ENCODE measurements at regions not wholly inside any gene's neighbourhood (a gene's known extent, or its start where the extent isn't known, plus 50 kb on each side); places are given as distances from the start of the nearest gene placed in this dataset.
"Not testable (repeated sequence)": the region's sequence is repeated elsewhere in the genome, so short reads cannot be mapped to it uniquely, and the experiment has no call there.

DNA sequence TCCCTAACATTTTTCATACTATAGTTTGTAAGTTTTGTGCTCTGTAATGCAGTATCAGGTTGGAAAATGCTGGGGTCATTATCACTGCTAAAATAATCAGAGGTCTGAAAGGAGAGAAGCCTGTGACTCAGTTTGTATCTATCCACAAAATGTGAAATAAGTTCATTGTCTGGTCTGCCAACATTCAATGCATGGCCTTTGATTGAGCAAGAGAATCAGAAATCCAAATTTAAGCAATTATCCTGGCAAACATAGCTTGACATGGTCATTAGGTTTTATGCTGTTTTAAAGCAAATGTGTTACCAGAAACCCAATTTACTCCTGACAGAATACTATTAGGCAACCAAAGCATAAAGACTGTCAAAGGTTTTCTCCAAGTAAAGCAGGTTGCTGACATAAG lies 709.7 kb upstream of the SEMA3D start:
- no peak for DNase-seq (ENCODE audit: low read depth)
- H3K4me3 ChIP-seq (ENCODE audit: low read depth, low read length), result no peak overlapping the region
- TF ChIP-seq, protein P1, sequence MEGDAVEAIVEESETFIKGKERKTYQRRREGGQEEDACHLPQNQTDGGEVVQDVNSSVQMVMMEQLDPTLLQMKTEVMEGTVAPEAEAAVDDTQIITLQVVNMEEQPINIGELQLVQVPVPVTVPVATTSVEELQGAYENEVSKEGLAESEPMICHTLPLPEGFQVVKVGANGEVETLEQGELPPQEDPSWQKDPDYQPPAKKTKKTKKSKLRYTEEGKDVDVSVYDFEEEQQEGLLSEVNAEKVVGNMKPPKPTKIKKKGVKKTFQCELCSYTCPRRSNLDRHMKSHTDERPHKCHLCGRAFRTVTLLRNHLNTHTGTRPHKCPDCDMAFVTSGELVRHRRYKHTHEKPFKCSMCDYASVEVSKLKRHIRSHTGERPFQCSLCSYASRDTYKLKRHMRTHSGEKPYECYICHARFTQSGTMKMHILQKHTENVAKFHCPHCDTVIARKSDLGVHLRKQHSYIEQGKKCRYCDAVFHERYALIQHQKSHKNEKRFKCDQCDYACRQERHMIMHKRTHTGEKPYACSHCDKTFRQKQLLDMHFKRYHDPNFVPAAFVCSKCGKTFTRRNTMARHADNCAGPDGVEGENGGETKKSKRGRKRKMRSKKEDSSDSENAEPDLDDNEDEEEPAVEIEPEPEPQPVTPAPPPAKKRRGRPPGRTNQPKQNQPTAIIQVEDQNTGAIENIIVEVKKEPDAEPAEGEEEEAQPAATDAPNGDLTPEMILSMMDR (IDR thresholded peaks at IDR 0.05; ENCODE audit: insufficient read depth, low read depth, low read length), result no peak

DNA sequence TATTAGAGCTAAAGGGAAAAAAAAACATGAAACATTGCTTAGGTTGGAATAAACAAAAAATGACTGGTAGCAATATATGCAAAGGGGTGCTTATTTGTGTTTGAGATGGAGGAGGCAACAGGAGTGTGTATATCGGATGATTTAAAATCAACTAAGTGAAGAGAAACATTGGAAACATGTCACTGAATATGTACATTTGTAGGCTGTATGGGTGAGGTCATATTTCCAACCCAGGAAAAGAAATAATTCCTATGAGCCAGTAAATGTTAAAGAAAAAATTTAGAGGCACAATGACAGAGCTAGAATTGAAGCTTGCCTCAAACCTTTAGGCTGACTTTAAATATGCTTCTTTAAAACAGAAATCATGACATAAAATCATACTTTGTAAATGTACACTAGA lies 709.0 kb upstream of the SEMA3D start:
- no peak for DNase-seq (ENCODE audit: low read depth)
- TF ChIP-seq, protein P1 (IDR thresholded peaks at IDR 0.05; ENCODE audit: insufficient read depth, low read depth, low read length), result no peak
- no peak overlapping the region for H3K4me3 ChIP-seq (ENCODE audit: low read depth, low read length)

DNA sequence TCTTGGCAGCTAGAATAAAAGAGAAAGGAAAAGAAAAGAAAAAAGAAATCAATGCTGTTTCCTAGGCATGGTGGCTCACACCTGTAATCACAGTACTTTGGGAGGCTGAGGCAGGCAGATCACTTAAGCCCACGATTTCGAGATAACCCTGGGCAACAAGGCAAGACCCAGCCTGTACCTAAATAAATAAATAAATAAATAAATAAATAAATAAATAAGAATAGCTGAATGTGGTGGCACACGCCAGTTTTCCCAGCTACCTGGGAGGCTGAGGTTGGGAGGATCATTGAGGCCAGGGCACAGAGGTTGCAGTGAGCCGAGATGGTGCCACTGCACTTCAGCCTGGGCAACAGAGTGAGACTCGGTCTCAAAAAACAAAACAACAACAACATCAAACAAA lies 705.0 kb upstream of the SEMA3D start:
- H3K4me3 ChIP-seq (ENCODE audit: low read depth, low read length); DNase-seq (ENCODE audit: low read depth): not testable (repeated sequence)

DNA sequence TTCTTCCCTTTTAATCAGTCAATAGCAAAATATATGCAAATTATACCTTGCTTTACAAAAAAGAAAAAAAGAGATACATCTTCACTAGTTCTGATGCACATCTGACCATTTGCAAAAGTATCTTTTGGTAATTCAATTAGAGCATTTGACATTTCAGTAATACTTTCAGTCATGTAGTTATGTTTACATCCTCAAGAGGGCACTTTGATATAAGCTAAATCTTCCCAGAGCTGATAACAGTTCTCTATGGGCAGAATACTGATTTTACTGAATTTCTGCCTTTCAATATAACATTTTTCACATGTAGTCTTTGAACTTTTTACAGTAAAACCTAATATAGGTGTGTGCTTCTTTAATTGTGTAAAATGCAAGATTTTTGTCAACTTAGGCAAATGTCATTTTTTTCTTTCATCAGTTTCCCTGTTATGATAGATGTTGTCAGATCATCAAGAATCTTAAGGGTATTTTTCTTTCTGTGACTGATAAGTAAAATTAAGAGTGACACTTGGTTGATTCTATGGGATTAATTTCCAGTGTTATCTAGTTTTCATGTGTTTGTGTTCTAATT lies 703.5 kb upstream of the SEMA3D start:
- peak; percentile 10 for DNase-seq (ENCODE audit: low read depth)
- TF ChIP-seq, protein P1 (IDR thresholded peaks at IDR 0.05; ENCODE audit: insufficient read depth, low read depth, low read length), result peak; percentile 42

DNA sequence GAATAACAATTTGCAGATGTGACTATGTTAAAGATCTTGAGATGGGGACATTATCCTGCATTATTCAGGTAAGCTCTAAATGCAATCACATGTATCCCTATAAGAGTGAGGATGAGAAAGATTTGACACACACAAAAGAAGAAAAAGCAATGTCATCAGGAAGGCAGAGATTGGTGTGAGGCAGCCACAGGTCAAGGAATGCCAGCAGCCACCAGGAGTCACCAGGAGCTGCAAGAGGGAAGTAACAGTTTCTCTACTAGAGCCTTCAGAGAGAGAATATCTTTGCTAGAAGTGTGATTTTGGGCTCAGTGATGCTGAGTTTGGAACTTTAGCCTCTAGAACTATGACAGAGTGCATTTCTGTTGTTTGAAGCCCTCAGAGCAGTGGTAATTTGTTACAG lies 700.3 kb upstream of the SEMA3D start:
- TF ChIP-seq, protein P1 (IDR thresholded peaks at IDR 0.05; ENCODE audit: insufficient read depth, low read depth, low read length), result no peak

More for the DNA sequence above, 703.5 kb upstream of the SEMA3D start:
- H3K4me3 ChIP-seq (ENCODE audit: low read depth, low read length), result no peak overlapping the region

DNA sequence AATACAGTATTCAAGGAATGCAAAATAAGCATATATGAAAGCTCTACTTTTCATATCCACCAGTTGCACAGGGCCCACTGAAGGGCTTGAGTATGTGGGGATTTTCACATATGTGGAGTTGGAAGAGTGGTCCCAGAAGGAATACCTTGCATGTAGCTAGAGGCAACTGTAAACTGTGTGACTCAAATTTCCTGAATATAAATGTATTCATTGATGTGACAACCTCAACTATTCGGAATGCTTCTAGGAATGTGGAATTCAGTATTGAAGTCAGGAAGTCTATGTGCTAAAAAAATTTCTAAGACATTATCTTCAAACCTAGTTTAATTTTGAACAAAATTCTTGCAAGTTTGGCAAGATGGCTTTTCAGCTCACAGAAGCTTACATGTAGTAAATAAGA lies 695.5 kb upstream of the SEMA3D start:
- no peak for DNase-seq (ENCODE audit: low read depth)
- TF ChIP-seq, protein P1 (IDR thresholded peaks at IDR 0.05; ENCODE audit: insufficient read depth, low read depth, low read length), result no peak

More for the DNA sequence above, 700.3 kb upstream of the SEMA3D start:
- no peak for DNase-seq (ENCODE audit: low read depth)
- no peak overlapping the region for H3K4me3 ChIP-seq (ENCODE audit: low read depth, low read length)

DNA sequence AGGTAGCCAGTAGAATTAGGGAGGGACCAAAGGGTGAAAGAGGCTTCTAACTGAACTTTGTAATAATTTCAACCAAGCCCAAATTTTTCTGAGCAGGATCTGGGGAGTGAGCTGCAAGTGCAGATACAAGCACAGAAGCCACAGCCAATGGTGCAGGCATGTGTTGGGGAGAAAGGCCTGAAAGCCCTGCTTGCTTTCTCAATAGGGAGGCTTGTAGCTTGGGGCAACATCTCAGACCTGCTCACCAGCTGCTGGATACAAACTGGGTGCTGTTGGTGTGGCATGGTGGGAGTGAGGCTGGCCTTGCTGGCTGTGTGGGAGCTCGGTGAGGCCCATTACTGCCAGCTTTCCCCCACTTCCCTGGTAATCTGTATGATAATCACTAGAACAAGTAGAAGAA lies 688.5 kb upstream of the SEMA3D start:
- no peak for DNase-seq (ENCODE audit: low read depth)
- no peak overlapping the region for H3K4me3 ChIP-seq (ENCODE audit: low read depth, low read length)
- TF ChIP-seq, protein P1 (IDR thresholded peaks at IDR 0.05; ENCODE audit: insufficient read depth, low read depth, low read length), result no peak

More for the DNA sequence above, 695.5 kb upstream of the SEMA3D start:
- H3K4me3 ChIP-seq (ENCODE audit: low read depth, low read length), result no peak overlapping the region

All from fibroblast of villous mesenchyme (primary cell).